ENCODE measurements at regions not wholly inside any gene's neighbourhood (a gene's known extent, or its start where the extent isn't known, plus 50 kb on each side); places are given as distances from the start of the nearest gene placed in this dataset.

DNA sequence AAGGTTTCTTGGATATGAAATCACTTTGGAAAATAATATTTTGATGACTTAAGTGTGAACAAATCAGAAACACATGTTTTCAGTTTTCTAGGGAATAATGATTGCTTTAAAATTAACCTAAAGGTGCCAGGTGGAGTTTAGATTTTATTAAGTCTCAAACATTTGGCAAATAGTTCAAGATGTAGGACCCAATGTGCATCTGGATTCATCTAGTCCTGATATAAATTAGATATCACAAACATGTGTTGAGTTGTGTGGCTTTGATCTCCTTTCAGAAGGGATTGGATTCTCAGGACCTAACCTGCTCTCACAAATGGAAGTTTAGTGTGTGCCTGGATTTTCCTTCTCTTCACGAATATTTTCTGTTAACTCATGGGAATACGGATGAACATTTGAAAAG lies 291.4 kb upstream of the ISL1 start:
- peaks cover 2% of the 10 kb centered on the region for H3K9me3 Mint-ChIP-seq
- no peak overlapping the region for H3K4me3 Mint-ChIP-seq
- no peak for DNase-seq
- no peaks in the 10 kb centered on the region for H3K27me3 Mint-ChIP-seq
- POLR2A ChIA-PET = no interaction called here
- H3K4me1 Mint-ChIP-seq (ENCODE audit: low read depth) = no peaks in the 10 kb centered on the region
- intact Hi-C loops (cut with micrococcal nuclease) = no loop called here
- H3K36me3 Mint-ChIP-seq = no peaks in the 10 kb centered on the region
- CTCF ChIA-PET = no interaction called here
- H3K27ac Mint-ChIP-seq = no peak overlapping the region

DNA sequence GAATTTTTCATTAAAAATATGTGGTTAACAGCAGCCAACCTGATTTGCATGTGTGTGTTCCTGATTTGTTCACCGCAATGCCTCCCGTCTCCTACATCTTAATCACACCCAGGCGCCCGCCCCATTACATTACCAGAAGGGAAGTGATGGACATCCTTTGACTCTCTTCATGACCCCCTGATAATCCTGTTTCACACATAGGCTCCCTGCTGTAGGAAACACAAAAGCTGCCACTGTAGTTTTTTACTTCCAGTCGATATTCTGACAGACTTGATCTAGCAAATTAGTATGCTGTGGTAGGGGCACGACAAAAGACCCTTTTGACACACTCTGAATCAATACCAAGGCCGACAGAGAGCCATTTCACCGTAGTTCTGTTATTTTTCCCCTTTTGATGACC lies 287.8 kb upstream of the ISL1 start:
- Mint-ChIP-seq H3K36me3 (no peaks in the 10 kb centered on the region), H3K4me1 (ENCODE audit: low read depth) (no peaks in the 10 kb centered on the region), H3K4me3 (no peak overlapping the region), H3K9me3 (peaks cover 4% of the 10 kb centered on the region), H3K27me3 (no peaks in the 10 kb centered on the region), H3K27ac (no peak overlapping the region)
- DNase-seq = no peak
- intact Hi-C loops (cut with micrococcal nuclease) = no loop called here
- ChIA-PET POLR2A (interaction anchor here (0.6 kb wide), 1 partner anchor 649 kb away, joined by 3 read pairs; no protein-coding TSS in a partner anchor), CTCF (no interaction called here)

GRCh38 chr5:51096859-51097258 lies 286.4 kb upstream of the ISL1 start:
- Mint-ChIP-seq H3K36me3 (no peaks in the 10 kb centered on the region), H3K4me1 (ENCODE audit: low read depth) (no peaks in the 10 kb centered on the region), H3K4me3 (no peak overlapping the region), H3K9me3 (peaks cover 4% of the 10 kb centered on the region), H3K27me3 (no peaks in the 10 kb centered on the region), H3K27ac (no peak overlapping the region)
- CTCF ChIA-PET = no interaction called here
- POLR2A ChIA-PET = no interaction called here
- intact Hi-C loops (cut with micrococcal nuclease) = no loop called here
- DNase-seq = no peak

GRCh38 chr5:51099173-51099853 lies 283.9 kb upstream of the ISL1 start:
- H3K36me3 Mint-ChIP-seq = no peaks in the 10 kb centered on the region
- peaks cover 2% of the 10 kb centered on the region for H3K9me3 Mint-ChIP-seq
- intact Hi-C loops (cut with micrococcal nuclease) = no loop called here
- CTCF ChIA-PET = no interaction called here
- no peak overlapping the region for H3K27ac Mint-ChIP-seq
- H3K4me1 Mint-ChIP-seq (ENCODE audit: low read depth) = no peaks in the 10 kb centered on the region
- POLR2A ChIA-PET = no interaction called here
- H3K27me3 Mint-ChIP-seq = no peaks in the 10 kb centered on the region
- no peak for DNase-seq
- no peak overlapping the region for H3K4me3 Mint-ChIP-seq

GRCh38 chr5:51104556-51104955 lies 278.7 kb upstream of the ISL1 start:
- no peaks in the 10 kb centered on the region for H3K36me3 Mint-ChIP-seq
- no peaks in the 10 kb centered on the region for H3K27me3 Mint-ChIP-seq
- H3K27ac Mint-ChIP-seq = no peak overlapping the region
- no peaks in the 10 kb centered on the region for H3K4me1 Mint-ChIP-seq (ENCODE audit: low read depth)
- DNase-seq = no peak
- no peak overlapping the region for H3K4me3 Mint-ChIP-seq
- ChIA-PET CTCF (interaction anchor here (0.7 kb wide), 1 partner anchor 1369 kb away, joined by 3 read pairs; no protein-coding TSS in a partner anchor), POLR2A (no interaction called here)
- peaks cover 2% of the 10 kb centered on the region for H3K9me3 Mint-ChIP-seq
- intact Hi-C loops (cut with micrococcal nuclease) = no loop called here

GRCh38 chr5:51109786-51110410 lies 273.4 kb upstream of the ISL1 start:
- Mint-ChIP-seq H3K27me3 (no peaks in the 10 kb centered on the region), H3K9me3 (peaks cover 2% of the 10 kb centered on the region), H3K36me3 (no peaks in the 10 kb centered on the region), H3K27ac (no peak overlapping the region), H3K4me3 (no peak overlapping the region), H3K4me1 (ENCODE audit: low read depth) (no peaks in the 10 kb centered on the region)
- ChIA-PET CTCF (no interaction called here), POLR2A (no interaction called here)
- intact Hi-C loops (cut with micrococcal nuclease) = no loop called here
- no peak for DNase-seq

- no peak for DNase-seq
- ChIA-PET POLR2A (no interaction called here), CTCF (no interaction called here)
- no peaks in the 10 kb centered on the region for H3K27me3 Mint-ChIP-seq
- no peaks in the 10 kb centered on the region for H3K4me1 Mint-ChIP-seq (ENCODE audit: low read depth)
- no peak overlapping the region for H3K27ac Mint-ChIP-seq
- no peak overlapping the region for H3K4me3 Mint-ChIP-seq
- H3K36me3 Mint-ChIP-seq = no peaks in the 10 kb centered on the region
- H3K9me3 Mint-ChIP-seq = peaks cover 6% of the 10 kb centered on the region
- intact Hi-C loops (cut with micrococcal nuclease) = no loop called here
Observed at GRCh38 chr5:51131266-51131665, 252.0 kb upstream of the ISL1 start.

DNA sequence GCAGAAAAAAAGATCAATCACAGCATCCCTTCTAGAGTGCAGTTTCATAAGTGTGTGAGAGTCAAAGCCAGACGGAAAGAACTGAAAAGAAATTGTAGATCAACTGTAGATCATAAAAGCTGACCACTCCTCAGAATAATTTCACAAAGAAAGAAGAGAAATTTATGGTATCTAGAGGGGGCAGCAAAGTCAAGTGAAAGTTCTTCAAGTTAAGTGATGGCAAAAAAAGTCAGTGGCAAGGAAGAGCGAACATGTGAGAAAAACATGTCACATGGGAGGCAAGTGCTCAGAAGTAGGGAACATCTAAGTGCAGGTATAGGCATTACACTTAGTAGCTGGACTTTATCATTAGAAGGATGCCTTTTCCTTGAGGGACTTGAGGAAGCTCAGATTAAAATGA lies 245.1 kb upstream of the ISL1 start:
- Mint-ChIP-seq H3K4me3 (no peak overlapping the region), H3K9me3 (peaks cover 4% of the 10 kb centered on the region), H3K27me3 (no peaks in the 10 kb centered on the region), H3K4me1 (ENCODE audit: low read depth) (no peaks in the 10 kb centered on the region), H3K36me3 (no peaks in the 10 kb centered on the region), H3K27ac (no peak overlapping the region)
- intact Hi-C loops (cut with micrococcal nuclease) = no loop called here
- no peak for DNase-seq
- ChIA-PET CTCF (no interaction called here), POLR2A (no interaction called here)

GRCh38 chr5:51148437-51148836 lies 234.8 kb upstream of the ISL1 start:
- H3K27ac Mint-ChIP-seq = no peak overlapping the region
- intact Hi-C loops (cut with micrococcal nuclease) = no loop called here
- H3K27me3 Mint-ChIP-seq = no peaks in the 10 kb centered on the region
- H3K36me3 Mint-ChIP-seq = no peaks in the 10 kb centered on the region
- ChIA-PET POLR2A (no interaction called here), CTCF (no interaction called here)
- H3K9me3 Mint-ChIP-seq = peaks cover 33% of the 10 kb centered on the region
- no peak for DNase-seq
- no peak overlapping the region for H3K4me3 Mint-ChIP-seq
- H3K4me1 Mint-ChIP-seq (ENCODE audit: low read depth) = no peaks in the 10 kb centered on the region

- intact Hi-C loops (cut with micrococcal nuclease) = no loop called here
- ChIA-PET CTCF (no interaction called here), POLR2A (no interaction called here)
- no peaks in the 10 kb centered on the region for H3K36me3 Mint-ChIP-seq
- no peak overlapping the region for H3K4me3 Mint-ChIP-seq
- no peak overlapping the region for H3K27ac Mint-ChIP-seq
- peaks cover 9% of the 10 kb centered on the region for H3K9me3 Mint-ChIP-seq
- no peaks in the 10 kb centered on the region for H3K27me3 Mint-ChIP-seq
- no peaks in the 10 kb centered on the region for H3K4me1 Mint-ChIP-seq (ENCODE audit: low read depth)
- no peak for DNase-seq
Observed at GRCh38 chr5:51156222-51156621, 227.0 kb upstream of the ISL1 start.

DNA sequence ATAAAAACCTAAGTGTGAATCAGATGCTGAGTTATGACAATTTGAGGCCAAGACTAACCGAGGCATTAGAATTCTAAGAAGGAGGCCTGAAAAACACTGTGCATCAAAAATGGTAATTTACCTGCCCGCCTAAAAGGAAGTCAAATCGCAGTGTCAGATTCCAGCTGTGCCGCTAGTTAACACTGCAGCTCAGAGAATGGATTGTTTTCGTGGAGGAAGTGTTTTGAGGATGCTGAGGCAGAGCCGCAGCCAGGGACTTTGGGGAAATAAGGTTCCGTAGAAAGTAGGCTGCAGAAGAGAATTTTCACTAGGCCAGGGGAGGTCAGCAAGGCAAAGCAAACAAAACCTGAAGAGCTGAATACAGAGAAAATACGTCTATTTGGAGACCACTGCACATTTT lies 226.4 kb upstream of the ISL1 start:
- no peak overlapping the region for H3K4me3 Mint-ChIP-seq

DNA sequence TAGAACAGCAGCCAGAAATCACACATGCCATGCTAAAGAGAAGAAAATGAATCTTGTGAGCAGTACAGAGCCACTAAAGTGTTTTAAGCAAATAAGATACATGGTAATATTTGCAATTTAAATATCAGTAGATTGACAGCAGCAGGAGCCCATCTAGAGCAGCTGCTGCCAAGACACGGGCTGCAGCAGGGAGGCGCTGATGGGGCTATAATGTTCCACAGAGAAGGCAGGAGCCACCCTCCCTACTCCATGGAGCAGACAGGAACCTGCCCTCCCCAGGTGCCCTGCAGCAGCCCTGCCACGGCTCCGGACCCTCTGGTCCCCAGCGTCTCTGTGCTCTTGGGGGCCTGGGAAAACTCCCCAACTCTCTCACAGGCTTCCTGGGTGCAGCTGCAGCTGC lies 224.1 kb upstream of the ISL1 start:
- POLR2A ChIA-PET = no interaction called here
- DNase-seq = no peak
- Mint-ChIP-seq H3K27ac (no peak overlapping the region), H3K9me3 (peaks cover 28% of the 10 kb centered on the region), H3K27me3 (no peaks in the 10 kb centered on the region), H3K4me1 (ENCODE audit: low read depth) (no peaks in the 10 kb centered on the region), H3K36me3 (no peaks in the 10 kb centered on the region), H3K4me3 (no peak overlapping the region)
- intact Hi-C loops (cut with micrococcal nuclease) = no loop called here
- CTCF ChIA-PET = no interaction called here

More for the DNA sequence above, 226.4 kb upstream of the ISL1 start:
- Mint-ChIP-seq H3K9me3 (peaks cover 11% of the 10 kb centered on the region), H3K36me3 (no peaks in the 10 kb centered on the region), H3K27ac (no peak overlapping the region), H3K4me1 (ENCODE audit: low read depth) (no peaks in the 10 kb centered on the region), H3K27me3 (no peaks in the 10 kb centered on the region)
- CTCF ChIA-PET = no interaction called here
- no peak for DNase-seq
- POLR2A ChIA-PET = no interaction called here
- intact Hi-C loops (cut with micrococcal nuclease) = no loop called here

DNA sequence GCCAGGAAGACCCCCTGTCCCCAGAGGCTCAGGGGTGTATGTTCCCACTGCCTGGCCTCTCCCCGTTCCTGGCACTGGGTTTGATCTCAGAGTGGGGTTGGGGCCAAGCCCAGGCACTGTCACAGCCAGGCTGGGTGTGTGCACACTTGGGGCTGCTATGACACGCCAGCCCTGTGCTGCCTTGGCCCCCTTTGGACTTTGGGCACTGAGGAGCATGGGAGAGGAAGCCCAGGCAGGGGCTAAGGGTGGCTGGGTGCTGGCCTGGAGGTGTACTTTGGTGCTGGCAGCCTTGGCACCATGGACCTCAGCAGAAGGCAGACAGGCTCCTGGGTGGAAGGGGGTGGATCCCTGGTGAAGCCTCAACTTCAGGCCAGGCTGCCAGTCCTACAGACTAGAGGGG lies 223.6 kb upstream of the ISL1 start:
- POLR2A ChIA-PET = no interaction called here

More for the DNA sequence above, 223.6 kb upstream of the ISL1 start:
- Mint-ChIP-seq H3K4me3 (no peak overlapping the region), H3K27me3 (no peaks in the 10 kb centered on the region), H3K4me1 (ENCODE audit: low read depth) (no peaks in the 10 kb centered on the region), H3K36me3 (no peaks in the 10 kb centered on the region), H3K27ac (no peak overlapping the region), H3K9me3 (peaks cover 32% of the 10 kb centered on the region)
- DNase-seq = no peak
- intact Hi-C loops (cut with micrococcal nuclease) = no loop called here
- CTCF ChIA-PET = no interaction called here
